ENCODE measurements at regions not wholly inside any gene's neighbourhood (a gene's known extent, or its start where the extent isn't known, plus 50 kb on each side); places are given as distances from the start of the nearest gene placed in this dataset.

- DNase-seq: no peak
- Histone ChIP-seq H3K36me3 (no peaks in the 10 kb centered on the region), H3K27ac (no peak overlapping the region), H3K9me3 (peaks cover 0 to 3% (median 0%) of the 10 kb centered on the region in 4 donors), H3K4me1 (peaks cover 0 to 13% (median 11%) of the 10 kb centered on the region in 4 donors), H3K27me3 (no peaks in the 10 kb centered on the region), H3K4me3 (no peak overlapping the region)
- WGBS, 2 donors: 49 to 58% methylated on average over 1 of the region's 1 CpG
- TF ChIP-seq EP300 (IDR thresholded peaks at IDR 0.05) (no peak), POLR2A (IDR thresholded peaks at IDR 0.05) (no peak), CTCF (IDR thresholded peaks at IDR 0.05) (no peak), POLR2AphosphoS5 (IDR thresholded peaks at IDR 0.05) (no peak)
- intact Hi-C loops (cut with DNase I): no loop called here
These were observed 196.8 kb downstream of the SPATA18 start for GRCh38 chr4:52247941-52248340.

DNA sequence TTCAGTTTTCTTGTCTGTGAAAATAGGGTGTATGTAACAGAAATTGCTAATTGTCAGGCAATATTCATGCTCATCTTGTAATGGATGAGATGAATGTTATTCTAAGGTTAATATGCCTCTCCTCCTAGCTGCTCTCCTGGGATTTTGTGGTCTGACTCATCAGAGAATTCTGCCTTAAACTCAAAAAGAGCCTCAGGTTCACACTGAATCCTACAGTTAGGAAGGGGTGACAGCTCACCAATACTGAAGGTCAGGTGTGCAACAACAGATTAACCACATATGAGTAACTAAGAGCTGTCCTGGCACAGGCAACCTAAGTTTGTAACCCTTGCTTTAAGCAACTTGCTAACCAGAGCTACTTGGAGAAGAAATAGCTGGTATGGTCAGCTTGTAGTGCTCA lies 197.7 kb downstream of the SPATA18 start:
- H3K9me3 ChIP-seq: peaks cover 0 to 3% (median 0%) of the 10 kb centered on the region in 4 donors
- H3K4me3 ChIP-seq: no peak overlapping the region
- no peak overlapping the region for H3K27ac ChIP-seq
- intact Hi-C loops (cut with DNase I): no loop called here
- H3K27me3 ChIP-seq: no peaks in the 10 kb centered on the region
- no peaks in the 10 kb centered on the region for H3K36me3 ChIP-seq
- no peak for DNase-seq
- peaks cover 0 to 13% (median 11%) of the 10 kb centered on the region in 4 donors for H3K4me1 ChIP-seq
- no peak for TF ChIP-seq EP300 (IDR thresholded peaks at IDR 0.05)
- TF ChIP-seq POLR2A (IDR thresholded peaks at IDR 0.05): no peak
- no peak for TF ChIP-seq POLR2AphosphoS5 (IDR thresholded peaks at IDR 0.05)
- no peak for TF ChIP-seq CTCF (IDR thresholded peaks at IDR 0.05)

- Histone ChIP-seq H3K4me1 (peaks cover 0 to 13% (median 11%) of the 10 kb centered on the region in 4 donors), H3K9me3 (peaks cover 0 to 3% (median 0%) of the 10 kb centered on the region in 4 donors), H3K4me3 (no peak overlapping the region), H3K36me3 (no peaks in the 10 kb centered on the region), H3K27me3 (no peaks in the 10 kb centered on the region), H3K27ac (no peak overlapping the region)
- intact Hi-C loops (cut with DNase I): no loop called here
- DNase-seq: no peak
- no peak for TF ChIP-seq EP300 (IDR thresholded peaks at IDR 0.05)
- TF ChIP-seq POLR2A (IDR thresholded peaks at IDR 0.05): no peak
- TF ChIP-seq POLR2AphosphoS5 (IDR thresholded peaks at IDR 0.05): no peak
- TF ChIP-seq CTCF (IDR thresholded peaks at IDR 0.05): no peak
- WGBS, 2 donors: 68 to 74% methylated on average over 2 of the region's 2 CpGs
These were observed 198.5 kb downstream of the SPATA18 start for GRCh38 chr4:52249581-52249980.

DNA sequence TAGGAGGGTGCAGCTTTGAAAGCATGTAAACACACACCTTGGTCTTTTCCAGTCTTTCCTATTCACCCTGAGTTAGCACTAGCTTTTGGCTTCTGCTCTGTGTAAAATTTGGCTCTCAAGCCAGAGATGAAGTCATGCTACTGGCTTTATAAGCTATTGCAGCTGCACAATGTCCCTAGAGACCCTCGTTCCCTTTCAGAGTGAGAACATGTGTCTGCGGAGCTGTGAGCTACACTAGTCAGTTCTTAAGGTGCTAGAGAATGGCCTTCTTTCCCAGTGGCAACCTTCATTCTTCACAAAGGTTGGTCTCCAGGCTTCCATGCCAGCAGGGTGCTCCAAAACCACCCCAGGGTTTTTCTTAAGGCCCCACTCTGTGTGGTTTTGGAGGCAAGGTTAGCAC lies 199.1 kb downstream of the SPATA18 start:
- H3K4me1 ChIP-seq: peaks cover 0 to 13% (median 11%) of the 10 kb centered on the region in 4 donors
- TF ChIP-seq POLR2AphosphoS5 (IDR thresholded peaks at IDR 0.05) (peak in 2 of 4 donors; percentile 31 to 43), EP300 (IDR thresholded peaks at IDR 0.05) (no peak), POLR2A (IDR thresholded peaks at IDR 0.05) (no peak)
- H3K4me3 ChIP-seq: no peak overlapping the region
- WGBS, 2 donors: 47 to 48% methylated on average over 2 of the region's 2 CpGs
- peaks cover 0 to 3% (median 0%) of the 10 kb centered on the region in 4 donors for H3K9me3 ChIP-seq
- DNase-seq: peak; percentile 81
- intact Hi-C loops (cut with DNase I): no loop called here
- H3K27ac ChIP-seq: no peak overlapping the region
- no peaks in the 10 kb centered on the region for H3K36me3 ChIP-seq
- no peaks in the 10 kb centered on the region for H3K27me3 ChIP-seq

GRCh38 chr4:52251864-52252263 lies 200.8 kb downstream of the SPATA18 start:
- H3K4me1 ChIP-seq: peaks cover 0 to 13% (median 11%) of the 10 kb centered on the region in 4 donors
- WGBS, 2 donors: 86 to 88% methylated on average over 2 of the region's 2 CpGs
- no peak overlapping the region for H3K27ac ChIP-seq
- H3K36me3 ChIP-seq: no peaks in the 10 kb centered on the region
- H3K4me3 ChIP-seq: no peak overlapping the region
- no peaks in the 10 kb centered on the region for H3K27me3 ChIP-seq
- TF ChIP-seq EP300 (IDR thresholded peaks at IDR 0.05) (no peak), POLR2AphosphoS5 (IDR thresholded peaks at IDR 0.05) (no peak), POLR2A (IDR thresholded peaks at IDR 0.05) (no peak), CTCF (IDR thresholded peaks at IDR 0.05) (no peak)
- no peak for DNase-seq
- intact Hi-C loops (cut with DNase I): no loop called here
- peaks cover 0 to 3% (median 0%) of the 10 kb centered on the region in 4 donors for H3K9me3 ChIP-seq
